8988T (cell line): ENCODE measurements at regions not wholly inside any gene's neighbourhood (a gene's known extent, or its start where the extent isn't known, plus 50 kb on each side); places are given as distances from the start of the nearest gene placed in this dataset.
"Not testable (repeated sequence)": the region's sequence is repeated elsewhere in the genome, so short reads cannot be mapped to it uniquely, and the experiment has no call there.

ENCODE experiments used
- DNase-seq: peaks from one replicate; pipeline ENCODE4 v3.0.0; 2011

GRCh38 chr9:40884902-40885490, 243.5 kb downstream of the FOXD4L6 start:
- not testable (repeated sequence) for DNase-seq

DNA sequence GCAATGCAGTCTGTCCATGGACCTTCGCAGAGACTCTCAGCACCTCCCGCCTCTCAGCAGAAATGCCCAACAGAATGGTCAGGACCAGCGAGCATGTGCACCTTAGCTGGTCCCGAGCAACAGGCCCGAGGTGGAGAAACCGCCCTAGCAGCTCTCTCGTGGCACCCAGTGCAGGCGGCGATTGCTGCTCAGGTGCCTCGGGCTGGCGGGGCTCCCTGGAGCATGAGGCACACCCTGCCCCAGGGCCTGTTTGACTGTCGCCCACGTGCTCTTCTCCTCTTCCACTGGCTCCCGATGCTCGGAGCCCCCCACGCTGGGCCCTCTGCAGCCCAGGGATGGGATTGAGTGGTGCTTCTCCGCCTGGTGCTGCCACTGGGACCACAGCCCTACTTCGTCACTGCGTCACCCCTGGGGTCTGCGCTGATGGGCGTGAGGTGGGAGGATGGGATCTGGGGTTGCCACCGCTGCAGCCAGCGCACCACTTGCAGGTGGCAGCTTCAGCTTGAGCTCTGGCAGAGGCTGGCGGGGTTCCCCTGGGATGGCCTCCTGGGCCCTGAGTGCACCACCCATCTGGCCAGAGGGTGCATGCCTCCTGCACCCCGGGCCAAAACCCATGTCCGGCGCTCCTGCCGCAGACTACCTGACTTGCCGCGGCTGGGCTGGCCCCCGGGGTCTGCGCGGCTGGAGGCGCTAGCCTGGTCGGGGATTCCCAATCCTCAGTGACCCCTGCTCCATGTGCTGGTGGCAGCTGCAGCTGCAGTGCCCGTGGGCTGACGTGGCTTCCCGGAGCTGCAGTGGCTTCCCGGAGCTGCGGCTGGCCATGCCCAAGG, 244.2 kb downstream of the FOXD4L6 start:
- peak; percentile 0 for DNase-seq

DNA sequence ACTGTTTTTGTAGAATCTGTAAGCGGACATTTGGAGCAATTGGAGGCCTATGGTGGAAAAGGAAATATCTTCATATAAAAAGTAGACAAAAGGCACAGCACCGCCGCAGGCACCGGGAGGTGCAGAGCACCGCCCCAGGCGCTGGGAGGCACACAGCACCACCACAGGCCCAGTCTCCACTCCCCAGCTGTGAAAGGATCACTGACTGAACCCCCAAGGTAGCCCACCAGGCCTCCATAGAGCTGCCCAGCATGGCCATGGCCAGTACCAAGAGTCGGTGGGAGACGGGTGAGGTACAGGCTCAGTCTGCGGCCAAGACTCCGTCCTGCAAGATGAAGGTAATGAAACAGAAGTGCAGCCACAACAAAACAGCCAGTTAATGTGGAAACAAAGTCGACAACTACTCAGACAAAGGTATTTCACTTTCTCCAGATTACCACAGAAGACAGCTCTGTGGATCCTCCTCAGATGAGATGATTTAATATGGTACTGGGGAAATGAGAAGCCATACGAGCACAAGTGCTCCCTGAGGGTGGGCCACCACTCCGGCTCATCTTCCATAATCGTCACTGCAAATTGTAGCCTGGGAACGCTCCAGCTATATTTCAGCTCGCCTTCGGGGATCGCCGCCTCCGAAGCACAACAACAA, 244.9 kb downstream of the FOXD4L6 start:
- DNase-seq = not testable (repeated sequence)

GRCh38 chr9:40873753-40874295, 254.7 kb downstream of the FOXD4L6 start:
- DNase-seq = not testable (repeated sequence)

- DNase-seq = not testable (repeated sequence)
Measured at GRCh38 chr9:40868437-40868836, 260.0 kb downstream of the FOXD4L6 start.
